MM.1S (cell line): ENCODE measurements at regions not wholly inside any gene's neighbourhood (a gene's known extent, or its start where the extent isn't known, plus 50 kb on each side); places are given as distances from the start of the nearest gene placed in this dataset.

Experiments
- EZH2 ChIP-seq: fragments of 300-600 bp; sonication (generic); optimal IDR thresholded peaks from 2 replicates; pipeline ENCODE3; 2017; ENCODE audit warnings: low read depth, mild to moderate bottlenecking, antibody characterized with exemption, low read length, mixed read lengths
- EZH2phosphoT487 ChIP-seq: fragments of 300-600 bp; sonication (generic); IDR thresholded peaks from 2 replicates; pipeline ENCODE4 v1.6.1; 2018; ENCODE audit warnings: antibody characterized with exemption, low read length
- TF ChIP-seq, protein P1 (sequence below): fragments of 300-600 bp; sonication (generic); IDR thresholded peaks from 2 replicates; pipeline ENCODE4 v1.5.1; 2016; ENCODE audit warnings: antibody characterized with exemption, low read length, mixed read lengths

DNA sequence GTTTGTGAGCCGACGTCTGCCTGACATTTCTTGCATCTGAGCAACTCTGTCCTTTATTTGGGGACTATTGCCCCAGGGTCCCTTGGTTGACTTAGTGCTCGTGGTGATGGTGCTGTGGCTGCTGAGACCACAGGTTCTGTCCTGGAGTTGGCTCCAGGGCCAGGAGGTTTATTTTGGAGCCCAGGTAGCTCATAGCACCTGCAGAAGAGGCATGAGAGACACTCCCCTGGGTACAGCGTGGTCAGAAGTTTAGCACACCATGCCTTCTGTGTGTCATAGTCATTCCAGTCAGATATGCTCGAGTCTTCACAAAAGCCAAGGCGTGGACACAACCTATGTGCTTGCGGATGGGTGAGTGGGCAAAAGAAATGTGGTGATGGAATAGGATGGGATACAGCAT, 496.9 kb downstream of the TCERG1L start:
- TF ChIP-seq EZH2 (no peak), EZH2phosphoT487 (no peak)
- TF ChIP-seq, protein P1, sequence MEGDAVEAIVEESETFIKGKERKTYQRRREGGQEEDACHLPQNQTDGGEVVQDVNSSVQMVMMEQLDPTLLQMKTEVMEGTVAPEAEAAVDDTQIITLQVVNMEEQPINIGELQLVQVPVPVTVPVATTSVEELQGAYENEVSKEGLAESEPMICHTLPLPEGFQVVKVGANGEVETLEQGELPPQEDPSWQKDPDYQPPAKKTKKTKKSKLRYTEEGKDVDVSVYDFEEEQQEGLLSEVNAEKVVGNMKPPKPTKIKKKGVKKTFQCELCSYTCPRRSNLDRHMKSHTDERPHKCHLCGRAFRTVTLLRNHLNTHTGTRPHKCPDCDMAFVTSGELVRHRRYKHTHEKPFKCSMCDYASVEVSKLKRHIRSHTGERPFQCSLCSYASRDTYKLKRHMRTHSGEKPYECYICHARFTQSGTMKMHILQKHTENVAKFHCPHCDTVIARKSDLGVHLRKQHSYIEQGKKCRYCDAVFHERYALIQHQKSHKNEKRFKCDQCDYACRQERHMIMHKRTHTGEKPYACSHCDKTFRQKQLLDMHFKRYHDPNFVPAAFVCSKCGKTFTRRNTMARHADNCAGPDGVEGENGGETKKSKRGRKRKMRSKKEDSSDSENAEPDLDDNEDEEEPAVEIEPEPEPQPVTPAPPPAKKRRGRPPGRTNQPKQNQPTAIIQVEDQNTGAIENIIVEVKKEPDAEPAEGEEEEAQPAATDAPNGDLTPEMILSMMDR, result no peak
